ENCODE measurements at regions not wholly inside any gene's neighbourhood (a gene's known extent, or its start where the extent isn't known, plus 50 kb on each side); places are given as distances from the start of the nearest gene placed in this dataset.
"Not testable (repeated sequence)": the region's sequence is repeated elsewhere in the genome, so short reads cannot be mapped to it uniquely, and the experiment has no call there.

- TF ChIP-seq SUZ12 (IDR thresholded peaks at IDR 0.05; ENCODE audit: extremely low read depth, insufficient read depth, insufficient read length) (no peak), YY1 (IDR thresholded peaks at IDR 0.05; ENCODE audit: insufficient read depth, insufficient read length) (no peak), ZNF274 (IDR thresholded peaks at IDR 0.05; ENCODE audit: low read depth, low read length) (no peak)
- no peak for DNase-seq (ENCODE audit: low read depth, low spot score)
- H3K4me3 ChIP-seq (ENCODE audit: insufficient read length, low read depth): no peak overlapping the region
- no peaks in the 10 kb centered on the region for H3K36me3 ChIP-seq (ENCODE audit: insufficient read depth, insufficient read length, low read length)
- H3K27me3 ChIP-seq (ENCODE audit: insufficient read depth, insufficient read length): peaks cover 2% of the 10 kb centered on the region
- no peaks in the 10 kb centered on the region for H3K9me3 ChIP-seq (ENCODE audit: insufficient read depth, low read length)
- no peaks in the 10 kb centered on the region for H3K4me1 ChIP-seq (ENCODE audit: insufficient read depth, insufficient read length)
- H3K9ac ChIP-seq (ENCODE audit: insufficient read length, low read depth): no peak overlapping the region
These were observed 468.6 kb upstream of the ZMIZ1 start for GRCh38 chr10:78600121-78600665.

- no peak for DNase-seq (ENCODE audit: low read depth, low spot score)
- peaks cover 2% of the 10 kb centered on the region for H3K27me3 ChIP-seq (ENCODE audit: insufficient read depth, insufficient read length)
- TF ChIP-seq SUZ12 (IDR thresholded peaks at IDR 0.05; ENCODE audit: extremely low read depth, insufficient read depth, insufficient read length) (no peak), YY1 (IDR thresholded peaks at IDR 0.05; ENCODE audit: insufficient read depth, insufficient read length) (no peak), ZNF274 (IDR thresholded peaks at IDR 0.05; ENCODE audit: low read depth, low read length) (no peak)
- H3K9me3 ChIP-seq (ENCODE audit: insufficient read depth, low read length): no peaks in the 10 kb centered on the region
- no peaks in the 10 kb centered on the region for H3K36me3 ChIP-seq (ENCODE audit: insufficient read depth, insufficient read length, low read length)
- no peak overlapping the region for H3K9ac ChIP-seq (ENCODE audit: insufficient read length, low read depth)
- no peak overlapping the region for H3K4me3 ChIP-seq (ENCODE audit: insufficient read length, low read depth)
- no peaks in the 10 kb centered on the region for H3K4me1 ChIP-seq (ENCODE audit: insufficient read depth, insufficient read length)
These were observed 468.0 kb upstream of the ZMIZ1 start for GRCh38 chr10:78600740-78601139.

- TF ChIP-seq YY1 (IDR thresholded peaks at IDR 0.05; ENCODE audit: insufficient read depth, insufficient read length): no peak
- H3K27me3 ChIP-seq (ENCODE audit: insufficient read depth, insufficient read length): peaks cover 2% of the 10 kb centered on the region
- no peaks in the 10 kb centered on the region for H3K4me1 ChIP-seq (ENCODE audit: insufficient read depth, insufficient read length)
- no peaks in the 10 kb centered on the region for H3K36me3 ChIP-seq (ENCODE audit: insufficient read depth, insufficient read length, low read length)
- no peak for DNase-seq (ENCODE audit: low read depth, low spot score)
- no peak overlapping the region for H3K4me3 ChIP-seq (ENCODE audit: insufficient read length, low read depth)
- no peaks in the 10 kb centered on the region for H3K9me3 ChIP-seq (ENCODE audit: insufficient read depth, low read length)
- no peak overlapping the region for H3K9ac ChIP-seq (ENCODE audit: insufficient read length, low read depth)
These were observed 466.4 kb upstream of the ZMIZ1 start for GRCh38 chr10:78602201-78602932.

- TF ChIP-seq ZNF274 (IDR thresholded peaks at IDR 0.05; ENCODE audit: low read depth, low read length) (no peak), YY1 (IDR thresholded peaks at IDR 0.05; ENCODE audit: insufficient read depth, insufficient read length) (no peak), SUZ12 (IDR thresholded peaks at IDR 0.05; ENCODE audit: extremely low read depth, insufficient read depth, insufficient read length) (no peak)
- no peaks in the 10 kb centered on the region for H3K4me1 ChIP-seq (ENCODE audit: insufficient read depth, insufficient read length)
- DNase-seq (ENCODE audit: low read depth, low spot score): no peak
- H3K27me3 ChIP-seq (ENCODE audit: insufficient read depth, insufficient read length): no peaks in the 10 kb centered on the region
- H3K36me3 ChIP-seq (ENCODE audit: insufficient read depth, insufficient read length, low read length): no peaks in the 10 kb centered on the region
- no peak overlapping the region for H3K9ac ChIP-seq (ENCODE audit: insufficient read length, low read depth)
- H3K4me3 ChIP-seq (ENCODE audit: insufficient read length, low read depth): no peak overlapping the region
- H3K9me3 ChIP-seq (ENCODE audit: insufficient read depth, low read length): peaks cover 5% of the 10 kb centered on the region
These were observed 464.5 kb upstream of the ZMIZ1 start for GRCh38 chr10:78604286-78604685.

- Histone ChIP-seq H3K4me1 (ENCODE audit: insufficient read depth, insufficient read length) (no peaks in the 10 kb centered on the region), H3K36me3 (ENCODE audit: insufficient read depth, insufficient read length, low read length) (no peaks in the 10 kb centered on the region), H3K27me3 (ENCODE audit: insufficient read depth, insufficient read length) (no peaks in the 10 kb centered on the region), H3K4me3 (ENCODE audit: insufficient read length, low read depth) (no peak overlapping the region), H3K9ac (ENCODE audit: insufficient read length, low read depth) (no peak overlapping the region), H3K9me3 (ENCODE audit: insufficient read depth, low read length) (peaks cover 7% of the 10 kb centered on the region)
- TF ChIP-seq YY1 (IDR thresholded peaks at IDR 0.05; ENCODE audit: insufficient read depth, insufficient read length): no peak
- TF ChIP-seq SUZ12 (IDR thresholded peaks at IDR 0.05; ENCODE audit: extremely low read depth, insufficient read depth, insufficient read length): no peak
- no peak for TF ChIP-seq ZNF274 (IDR thresholded peaks at IDR 0.05; ENCODE audit: low read depth, low read length)
- no peak for DNase-seq (ENCODE audit: low read depth, low spot score)
These were observed 464.0 kb upstream of the ZMIZ1 start for GRCh38 chr10:78604721-78605120.

- Histone ChIP-seq H3K9ac (ENCODE audit: insufficient read length, low read depth) (no peak overlapping the region), H3K4me1 (ENCODE audit: insufficient read depth, insufficient read length) (no peaks in the 10 kb centered on the region), H3K4me3 (ENCODE audit: insufficient read length, low read depth) (no peak overlapping the region), H3K9me3 (ENCODE audit: insufficient read depth, low read length) (peaks cover 7% of the 10 kb centered on the region), H3K27me3 (ENCODE audit: insufficient read depth, insufficient read length) (no peaks in the 10 kb centered on the region), H3K36me3 (ENCODE audit: insufficient read depth, insufficient read length, low read length) (no peaks in the 10 kb centered on the region)
- no peak for DNase-seq (ENCODE audit: low read depth, low spot score)
- TF ChIP-seq YY1 (IDR thresholded peaks at IDR 0.05; ENCODE audit: insufficient read depth, insufficient read length): no peak
- no peak for TF ChIP-seq SUZ12 (IDR thresholded peaks at IDR 0.05; ENCODE audit: extremely low read depth, insufficient read depth, insufficient read length)
- no peak for TF ChIP-seq ZNF274 (IDR thresholded peaks at IDR 0.05; ENCODE audit: low read depth, low read length)
These were observed 462.9 kb upstream of the ZMIZ1 start for GRCh38 chr10:78605800-78606350.

- H3K9me3 ChIP-seq (ENCODE audit: insufficient read depth, low read length); H3K4me1 ChIP-seq (ENCODE audit: insufficient read depth, insufficient read length); H3K36me3 ChIP-seq (ENCODE audit: insufficient read depth, insufficient read length, low read length): not testable (repeated sequence)
These were observed 462.0 kb upstream of the ZMIZ1 start for GRCh38 chr10:78606766-78607165.

More at GRCh38 chr10:78606766-78607165, 462.0 kb upstream of the ZMIZ1 start:
- not testable (repeated sequence) for H3K9ac ChIP-seq (ENCODE audit: insufficient read length, low read depth); DNase-seq (ENCODE audit: low read depth, low spot score); H3K27me3 ChIP-seq (ENCODE audit: insufficient read depth, insufficient read length); H3K4me3 ChIP-seq (ENCODE audit: insufficient read length, low read depth)
